ENCODE measurements at regions not wholly inside any gene's neighbourhood (a gene's known extent, or its start where the extent isn't known, plus 50 kb on each side); places are given as distances from the start of the nearest gene placed in this dataset.

DNA sequence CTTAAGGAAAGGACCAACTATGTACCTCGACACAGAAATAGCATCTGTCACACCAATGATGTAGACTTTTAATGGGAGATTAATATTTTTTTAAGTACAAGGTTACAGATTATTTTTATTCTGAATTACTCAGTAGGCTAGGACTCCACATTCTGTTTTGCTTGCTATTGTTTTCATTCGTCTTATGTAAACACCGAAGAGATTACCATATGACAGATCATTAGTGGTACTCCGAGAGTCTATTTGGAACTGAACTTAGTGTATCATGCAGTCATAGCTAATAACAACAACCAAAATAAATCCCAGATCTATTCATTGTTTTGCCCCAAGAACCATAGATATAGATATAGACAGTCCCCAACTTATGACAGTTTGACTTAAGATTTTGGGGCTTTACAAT is 139.7 kb upstream of the SPRY1 start:
- H3K9me3 Mint-ChIP-seq, result no peaks in the 10 kb centered on the region
- H3K27me3 ChIP-seq (ENCODE audit: control insufficient read depth in 2 of 2, insufficient read depth in 2 of 2, low read length in 2 of 2), result no peaks in the 10 kb centered on the region
- H3K27ac Mint-ChIP-seq, result no peak overlapping the region
- H3K27ac ChIP-seq (ENCODE audit: low read depth, low read length), result no peak overlapping the region
- intact Hi-C loops (cut with micrococcal nuclease), result no loop called here
- no peak for DNase-seq
- no peaks in the 10 kb centered on the region for H3K4me1 ChIP-seq (ENCODE audit: control insufficient read depth in 2 of 2, insufficient read depth in 2 of 2, low read length in 2 of 2)
- no peaks in the 10 kb centered on the region for H3K9me3 ChIP-seq (ENCODE audit: control insufficient read depth in 2 of 3, low read length in 3 of 3)
- H3K4me3 ChIP-seq (ENCODE audit: low read length), result no peak overlapping the region
- no peak for ATAC-seq
- peaks cover 0 to 3% (median 0%) of the 10 kb centered on the region in 3 experiments for H3K36me3 ChIP-seq (ENCODE audit: control insufficient read depth in 2 of 3, insufficient read depth in 3 of 3, low read length in 3 of 3)
- CTCF ChIA-PET, result no interaction called here
- H3K36me3 Mint-ChIP-seq, result peaks cover 5 to 58% (median 28%) of the 10 kb centered on the region in 5 donors
- peaks cover 0 to 14% (median 0%) of the 10 kb centered on the region in 7 donors for H3K4me1 Mint-ChIP-seq
- H3K27me3 Mint-ChIP-seq, result no peaks in the 10 kb centered on the region
- POLR2A ChIA-PET, result no interaction called here
- H3K4me3 Mint-ChIP-seq, result no peak overlapping the region

GRCh38 chr4:123257591-123257990 is 139.0 kb upstream of the SPRY1 start:
- peaks cover 5 to 65% (median 33%) of the 10 kb centered on the region in 5 donors for H3K36me3 Mint-ChIP-seq
- H3K36me3 ChIP-seq (ENCODE audit: control insufficient read depth in 2 of 3, insufficient read depth in 3 of 3, low read length in 3 of 3), result peaks cover 0 to 3% (median 0%) of the 10 kb centered on the region in 3 experiments
- intact Hi-C loops (cut with micrococcal nuclease), result no loop called here
- DNase-seq, result no peak
- no peaks in the 10 kb centered on the region for H3K9me3 Mint-ChIP-seq
- no peak overlapping the region for H3K4me3 ChIP-seq (ENCODE audit: low read length)
- no peak overlapping the region for H3K27ac Mint-ChIP-seq
- no peak overlapping the region for H3K27ac ChIP-seq (ENCODE audit: low read depth, low read length)
- no peaks in the 10 kb centered on the region for H3K4me1 ChIP-seq (ENCODE audit: control insufficient read depth in 2 of 2, insufficient read depth in 2 of 2, low read length in 2 of 2)
- no peaks in the 10 kb centered on the region for H3K9me3 ChIP-seq (ENCODE audit: control insufficient read depth in 2 of 3, low read length in 3 of 3)
- H3K4me3 Mint-ChIP-seq, result no peak overlapping the region
- POLR2A ChIA-PET, result no interaction called here
- CTCF ChIA-PET, result no interaction called here
- no peaks in the 10 kb centered on the region for H3K27me3 Mint-ChIP-seq
- ATAC-seq, result no peak
- no peaks in the 10 kb centered on the region for H3K27me3 ChIP-seq (ENCODE audit: control insufficient read depth in 2 of 2, insufficient read depth in 2 of 2, low read length in 2 of 2)
- H3K4me1 Mint-ChIP-seq, result peaks cover 0 to 14% (median 0%) of the 10 kb centered on the region in 7 donors

DNA sequence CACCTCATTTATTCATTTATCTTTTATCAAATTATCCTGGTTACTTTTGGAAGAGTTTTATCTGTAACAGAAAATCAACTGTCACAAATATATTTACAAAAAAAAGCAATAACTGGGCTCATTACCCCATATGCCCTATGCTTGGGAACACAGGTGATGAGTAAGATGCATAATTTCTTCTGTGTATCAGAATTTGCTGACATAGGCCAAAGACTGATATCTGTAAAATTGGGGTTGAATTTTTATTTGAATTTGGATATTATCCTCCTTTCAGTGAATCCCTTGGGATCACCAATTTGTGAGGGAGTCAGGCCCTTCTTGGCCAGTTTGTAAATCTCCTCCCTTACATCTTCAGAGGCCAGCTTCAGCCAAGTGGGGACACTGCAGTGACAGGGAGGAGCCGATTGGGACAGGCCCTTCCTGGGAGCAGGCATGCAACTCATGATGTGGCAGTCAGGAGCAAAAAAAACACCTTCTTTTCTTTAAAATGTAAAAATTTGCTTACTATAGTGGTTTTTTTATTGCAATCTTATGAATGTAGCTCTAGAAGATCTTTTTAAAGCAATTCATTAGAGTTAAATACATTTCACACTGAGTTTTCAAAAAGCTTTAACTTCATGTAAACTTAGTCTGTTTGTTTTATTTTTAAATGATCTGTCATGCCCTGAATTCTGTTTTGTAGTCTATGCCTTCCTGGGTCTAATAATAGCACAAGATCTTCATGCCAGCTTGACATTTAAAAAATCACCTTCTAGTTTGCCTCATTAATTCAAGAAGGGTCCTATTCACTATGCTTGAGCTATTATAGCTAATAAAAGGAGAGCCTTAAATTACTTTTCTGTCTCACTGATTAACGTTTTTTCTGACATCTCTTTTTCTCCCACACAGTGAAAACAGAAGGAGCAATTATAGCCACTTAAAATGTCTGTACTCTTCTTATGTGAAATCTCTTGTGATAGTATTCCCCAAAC is 136.6 kb upstream of the SPRY1 start:
- Mint-ChIP-seq H3K27me3 (no peaks in the 10 kb centered on the region), H3K36me3 (peaks cover 5 to 72% (median 42%) of the 10 kb centered on the region in 5 donors), H3K27ac (no peak overlapping the region), H3K4me3 (no peak overlapping the region), H3K9me3 (no peaks in the 10 kb centered on the region), H3K4me1 (peaks cover 0 to 14% (median 0%) of the 10 kb centered on the region in 7 donors)
- DNase-seq (no peak), ATAC-seq (no peak)
- Histone ChIP-seq H3K36me3 (ENCODE audit: control insufficient read depth in 2 of 3, insufficient read depth in 3 of 3, low read length in 3 of 3) (peaks cover 0 to 3% (median 0%) of the 10 kb centered on the region in 3 experiments), H3K27me3 (ENCODE audit: control insufficient read depth in 2 of 2, insufficient read depth in 2 of 2, low read length in 2 of 2) (no peaks in the 10 kb centered on the region), H3K4me3 (ENCODE audit: low read length) (no peak overlapping the region), H3K9me3 (ENCODE audit: control insufficient read depth in 2 of 3, low read length in 3 of 3) (no peaks in the 10 kb centered on the region), H3K4me1 (ENCODE audit: control insufficient read depth in 2 of 2, insufficient read depth in 2 of 2, low read length in 2 of 2) (no peaks in the 10 kb centered on the region), H3K27ac (ENCODE audit: low read depth, low read length) (no peak overlapping the region)
- intact Hi-C loops (cut with micrococcal nuclease), result no loop called here
- CTCF ChIA-PET, result no interaction called here
- POLR2A ChIA-PET, result no interaction called here

DNA sequence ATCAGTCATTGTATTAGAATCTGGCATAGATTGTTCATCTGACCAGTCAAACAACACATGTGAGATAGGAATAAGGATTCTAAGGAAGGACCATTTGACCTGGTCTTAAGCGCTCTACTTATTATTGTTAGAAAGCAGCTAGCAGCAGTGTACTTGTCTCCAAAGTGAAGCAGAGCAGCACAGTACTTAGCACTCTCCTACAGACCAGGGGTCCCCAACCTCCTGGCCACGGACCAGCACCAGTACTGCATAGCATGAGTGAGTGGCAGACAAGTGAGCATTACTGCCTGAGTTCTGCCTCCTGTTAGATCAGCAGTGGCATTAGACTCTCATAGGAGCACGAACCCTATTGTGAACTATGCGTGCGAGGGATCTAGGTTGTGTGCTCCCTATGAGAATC is 135.9 kb upstream of the SPRY1 start:
- H3K4me3 ChIP-seq (ENCODE audit: low read length), result no peak overlapping the region
- Mint-ChIP-seq H3K27ac (no peak overlapping the region), H3K4me3 (no peak overlapping the region), H3K27me3 (no peaks in the 10 kb centered on the region), H3K9me3 (no peaks in the 10 kb centered on the region), H3K36me3 (peaks cover 5 to 72% (median 42%) of the 10 kb centered on the region in 5 donors), H3K4me1 (peaks cover 0 to 14% (median 0%) of the 10 kb centered on the region in 7 donors)
- no peak overlapping the region for H3K27ac ChIP-seq (ENCODE audit: low read depth, low read length)
- no peak for DNase-seq
- intact Hi-C loops (cut with micrococcal nuclease), result no loop called here
- no peaks in the 10 kb centered on the region for H3K27me3 ChIP-seq (ENCODE audit: control insufficient read depth in 2 of 2, insufficient read depth in 2 of 2, low read length in 2 of 2)
- POLR2A ChIA-PET, result no interaction called here
- no peaks in the 10 kb centered on the region for H3K4me1 ChIP-seq (ENCODE audit: control insufficient read depth in 2 of 2, insufficient read depth in 2 of 2, low read length in 2 of 2)
- CTCF ChIA-PET, result no interaction called here
- peaks cover 0 to 3% (median 0%) of the 10 kb centered on the region in 3 experiments for H3K36me3 ChIP-seq (ENCODE audit: control insufficient read depth in 2 of 3, insufficient read depth in 3 of 3, low read length in 3 of 3)
- no peak for ATAC-seq
- no peaks in the 10 kb centered on the region for H3K9me3 ChIP-seq (ENCODE audit: control insufficient read depth in 2 of 3, low read length in 3 of 3)

GRCh38 chr4:123262080-123262479 is 134.5 kb upstream of the SPRY1 start:
- Histone ChIP-seq H3K4me1 (ENCODE audit: control insufficient read depth in 2 of 2, insufficient read depth in 2 of 2, low read length in 2 of 2) (no peaks in the 10 kb centered on the region), H3K27me3 (ENCODE audit: control insufficient read depth in 2 of 2, insufficient read depth in 2 of 2, low read length in 2 of 2) (no peaks in the 10 kb centered on the region), H3K9me3 (ENCODE audit: control insufficient read depth in 2 of 3, low read length in 3 of 3) (no peaks in the 10 kb centered on the region), H3K4me3 (ENCODE audit: low read length) (no peak overlapping the region), H3K27ac (ENCODE audit: low read depth, low read length) (no peak overlapping the region), H3K36me3 (ENCODE audit: control insufficient read depth in 2 of 3, insufficient read depth in 3 of 3, low read length in 3 of 3) (peaks cover 0 to 3% (median 0%) of the 10 kb centered on the region in 3 experiments)
- ChIA-PET POLR2A (no interaction called here), CTCF (no interaction called here)
- Mint-ChIP-seq H3K36me3 (peaks cover 5 to 61% (median 28%) of the 10 kb centered on the region in 5 donors), H3K4me1 (peaks cover 0 to 8% (median 0%) of the 10 kb centered on the region in 7 donors), H3K9me3 (no peaks in the 10 kb centered on the region), H3K27ac (no peak overlapping the region), H3K27me3 (no peaks in the 10 kb centered on the region), H3K4me3 (no peak overlapping the region)
- ATAC-seq (no peak), DNase-seq (no peak)
- intact Hi-C loops (cut with micrococcal nuclease), result no loop called here

- ATAC-seq, result no peak
- no peak overlapping the region for H3K4me3 ChIP-seq (ENCODE audit: low read length)
- no peak overlapping the region for H3K4me3 Mint-ChIP-seq
- no peaks in the 10 kb centered on the region for H3K4me1 Mint-ChIP-seq
- no peaks in the 10 kb centered on the region for H3K4me1 ChIP-seq (ENCODE audit: control insufficient read depth in 2 of 2, insufficient read depth in 2 of 2, low read length in 2 of 2)
- no peak overlapping the region for H3K27ac ChIP-seq (ENCODE audit: low read depth, low read length)
- no peak overlapping the region for H3K27ac Mint-ChIP-seq
- CTCF ChIA-PET, result no interaction called here
- no peaks in the 10 kb centered on the region for H3K27me3 ChIP-seq (ENCODE audit: control insufficient read depth in 2 of 2, insufficient read depth in 2 of 2, low read length in 2 of 2)
- H3K36me3 ChIP-seq (ENCODE audit: control insufficient read depth in 2 of 3, insufficient read depth in 3 of 3, low read length in 3 of 3), result no peaks in the 10 kb centered on the region
- POLR2A ChIA-PET, result no interaction called here
- H3K36me3 Mint-ChIP-seq, result peaks cover 2 to 51% (median 32%) of the 10 kb centered on the region in 5 donors
- DNase-seq, result no peak
- H3K9me3 ChIP-seq (ENCODE audit: control insufficient read depth in 2 of 3, low read length in 3 of 3), result no peaks in the 10 kb centered on the region
- H3K27me3 Mint-ChIP-seq, result no peaks in the 10 kb centered on the region
- H3K9me3 Mint-ChIP-seq, result no peaks in the 10 kb centered on the region
- intact Hi-C loops (cut with micrococcal nuclease), result no loop called here
Measured at GRCh38 chr4:123265443-123265842, 131.2 kb upstream of the SPRY1 start.

DNA sequence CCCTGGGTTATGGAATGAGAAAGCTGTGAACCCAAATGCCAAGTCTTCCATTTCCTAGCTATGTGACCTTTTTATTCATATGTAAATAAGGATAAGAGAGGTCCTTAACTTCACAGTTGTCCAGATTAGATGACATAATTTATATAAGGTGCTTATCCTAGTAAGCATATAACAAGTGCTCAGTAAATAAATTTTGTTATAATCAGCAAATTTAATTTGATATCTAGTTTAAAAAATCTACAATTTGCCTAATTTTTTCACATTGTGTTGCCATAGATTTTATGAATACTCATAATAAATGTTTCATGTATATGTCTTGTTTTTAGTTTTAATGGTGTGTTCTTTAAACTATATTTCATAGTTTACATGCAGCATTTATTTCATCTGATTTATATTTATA is 130.4 kb upstream of the SPRY1 start:
- Histone ChIP-seq H3K4me3 (ENCODE audit: low read length) (no peak overlapping the region), H3K27me3 (ENCODE audit: control insufficient read depth in 2 of 2, insufficient read depth in 2 of 2, low read length in 2 of 2) (no peaks in the 10 kb centered on the region), H3K36me3 (ENCODE audit: control insufficient read depth in 2 of 3, insufficient read depth in 3 of 3, low read length in 3 of 3) (no peaks in the 10 kb centered on the region), H3K4me1 (ENCODE audit: control insufficient read depth in 2 of 2, insufficient read depth in 2 of 2, low read length in 2 of 2) (no peaks in the 10 kb centered on the region), H3K27ac (ENCODE audit: low read depth, low read length) (no peak overlapping the region), H3K9me3 (ENCODE audit: control insufficient read depth in 2 of 3, low read length in 3 of 3) (no peaks in the 10 kb centered on the region)
- H3K4me3 Mint-ChIP-seq, result no peak overlapping the region
- ChIA-PET CTCF (no interaction called here), POLR2A (no interaction called here)
- no peak overlapping the region for H3K27ac Mint-ChIP-seq
- no peak for ATAC-seq
- no peaks in the 10 kb centered on the region for H3K27me3 Mint-ChIP-seq
- intact Hi-C loops (cut with micrococcal nuclease), result no loop called here
- H3K9me3 Mint-ChIP-seq, result no peaks in the 10 kb centered on the region
- peaks cover 0 to 44% (median 29%) of the 10 kb centered on the region in 5 donors for H3K36me3 Mint-ChIP-seq
- no peak for DNase-seq
- H3K4me1 Mint-ChIP-seq, result no peaks in the 10 kb centered on the region

All from naive thymus-derived CD4-positive, alpha-beta T cell (primary cell).